ENCODE measurements at regions not wholly inside any gene's neighbourhood (a gene's known extent, or its start where the extent isn't known, plus 50 kb on each side); places are given as distances from the start of the nearest gene placed in this dataset.
"Not testable (repeated sequence)": the region's sequence is repeated elsewhere in the genome, so short reads cannot be mapped to it uniquely, and the experiment has no call there.

DNA sequence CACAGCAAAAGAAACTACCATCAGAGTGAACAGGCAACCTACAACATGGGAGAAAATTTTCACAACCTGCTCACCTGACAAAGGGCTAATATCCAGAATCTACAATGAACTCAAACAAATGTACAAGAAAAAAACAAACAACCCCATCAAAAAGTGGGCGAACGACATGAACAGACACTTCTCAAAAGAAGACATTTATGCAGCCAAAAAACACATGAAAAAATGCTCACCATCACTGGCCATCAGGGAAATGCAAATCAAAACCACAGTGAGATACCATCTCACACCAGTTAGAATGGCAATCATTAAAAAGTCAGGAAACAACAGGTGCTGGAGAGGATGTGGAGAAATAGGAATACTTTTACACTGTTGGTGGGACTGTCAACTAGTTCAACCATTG is 207.8 kb downstream of the USP6NL start:
- DNase-seq (ENCODE audit: low read depth in 2 of 2) = not testable (repeated sequence)

DNA sequence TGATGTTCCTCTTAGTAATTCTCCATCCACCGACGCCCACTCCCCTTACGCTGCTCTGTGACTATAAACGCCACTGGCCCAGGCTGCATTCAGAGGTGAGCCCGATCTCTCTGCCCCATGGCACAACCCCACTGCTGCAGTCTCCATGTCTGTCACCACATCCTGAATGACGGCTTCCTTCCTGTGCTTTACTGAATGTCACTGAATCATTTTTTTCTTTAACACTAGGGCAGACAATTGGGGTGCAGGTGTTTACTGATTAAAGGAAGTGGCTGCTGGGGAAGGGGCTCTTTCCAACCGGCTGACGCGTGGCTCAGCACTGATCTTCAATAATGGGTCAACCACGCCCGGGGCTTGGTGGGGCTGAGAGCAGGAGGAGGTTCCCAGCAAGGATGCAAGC is 208.3 kb downstream of the USP6NL start:
- DNase-seq (ENCODE audit: low read depth in 2 of 2) = peak; percentile 15 to 18

- DNase-seq (ENCODE audit: low read depth in 2 of 2) = no peak
These were observed 209.1 kb downstream of the USP6NL start for GRCh38 chr10:11402392-11402791.

DNA sequence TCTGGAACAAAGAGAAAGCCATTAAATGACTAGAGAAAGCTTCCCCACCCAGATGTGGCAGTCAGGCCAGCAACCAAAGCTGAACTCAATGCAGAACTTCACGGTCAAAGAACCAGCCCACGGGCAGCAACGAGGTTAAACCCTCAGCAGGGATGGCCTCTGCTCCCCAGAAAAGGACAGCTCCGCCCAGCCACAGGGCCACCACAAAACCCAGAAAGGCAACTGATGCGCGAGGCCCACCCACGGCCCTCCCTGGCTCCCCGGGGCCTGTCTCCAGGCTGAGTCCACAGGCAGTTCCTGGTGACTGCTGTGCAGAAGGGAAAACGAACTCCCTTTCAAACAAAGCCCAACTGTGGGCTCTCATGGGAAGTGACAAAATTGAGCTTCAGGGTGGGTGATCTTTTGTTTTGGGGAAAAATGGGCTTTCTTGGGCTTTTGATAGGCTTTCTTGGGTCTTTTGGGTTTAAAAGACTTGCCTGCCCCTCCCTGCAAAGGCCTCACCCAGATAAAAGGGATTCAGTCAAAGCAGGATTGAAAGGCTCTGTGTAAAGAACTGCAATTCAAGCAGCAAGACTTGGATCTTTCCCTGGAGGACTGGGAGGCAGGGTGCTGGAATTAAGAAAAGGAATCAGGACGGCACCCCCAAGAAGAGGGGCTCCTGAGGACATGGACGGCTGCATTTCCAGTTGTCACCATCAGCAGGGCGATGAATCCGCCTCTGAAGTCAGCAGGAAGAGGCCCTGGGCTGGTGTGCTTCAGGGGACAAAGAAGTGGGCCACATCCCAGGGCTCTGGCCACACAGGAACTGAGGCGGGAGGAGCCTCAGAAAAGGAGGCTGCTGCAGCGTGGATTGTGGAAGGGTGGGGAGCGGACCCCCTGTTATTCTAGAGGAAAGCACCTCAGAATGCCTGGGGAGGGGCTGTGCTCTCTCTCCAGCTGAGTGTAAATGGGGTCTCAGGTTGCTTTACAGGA is 209.9 kb downstream of the USP6NL start:
- no peak for DNase-seq (ENCODE audit: low read depth in 2 of 2)

- no peak for DNase-seq (ENCODE audit: low read depth in 2 of 2)
These were observed 213.4 kb downstream of the USP6NL start for GRCh38 chr10:11397980-11398580.

GRCh38 chr10:11397077-11397965 is 214.1 kb downstream of the USP6NL start:
- no peak for DNase-seq (ENCODE audit: low read depth in 2 of 2)

DNA sequence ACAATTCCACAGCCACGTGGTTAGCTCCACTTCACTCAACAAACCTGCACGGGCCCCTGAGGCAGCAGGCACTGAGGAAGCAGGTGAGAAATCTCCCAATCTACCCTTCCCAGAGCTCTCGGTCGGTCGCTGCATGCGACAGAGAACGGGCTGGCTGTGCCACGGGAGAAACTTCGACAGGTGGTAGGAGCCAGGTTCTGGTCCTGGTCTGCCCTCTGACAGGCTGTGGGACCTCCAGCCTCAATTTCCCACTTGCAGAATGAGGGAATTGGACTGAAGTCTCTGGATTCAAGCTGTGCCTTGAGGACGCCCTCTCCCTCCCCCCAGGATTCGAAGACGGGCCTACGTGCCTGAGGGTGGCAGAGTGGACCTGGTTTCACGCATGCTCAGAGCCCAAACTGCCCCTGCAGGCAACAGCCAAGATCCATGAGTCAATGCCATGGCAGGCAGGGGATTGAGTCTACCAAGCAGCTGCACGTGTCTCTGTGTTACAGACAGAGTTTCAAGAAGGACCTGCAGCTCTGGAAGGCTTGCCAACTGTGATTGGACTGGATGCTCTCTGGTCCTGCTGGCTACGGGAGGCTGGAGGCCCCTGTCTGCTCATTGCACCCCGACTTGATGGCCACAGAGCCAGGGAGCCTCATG is 215.0 kb downstream of the USP6NL start:
- DNase-seq (ENCODE audit: low read depth in 2 of 2) = no peak

DNA sequence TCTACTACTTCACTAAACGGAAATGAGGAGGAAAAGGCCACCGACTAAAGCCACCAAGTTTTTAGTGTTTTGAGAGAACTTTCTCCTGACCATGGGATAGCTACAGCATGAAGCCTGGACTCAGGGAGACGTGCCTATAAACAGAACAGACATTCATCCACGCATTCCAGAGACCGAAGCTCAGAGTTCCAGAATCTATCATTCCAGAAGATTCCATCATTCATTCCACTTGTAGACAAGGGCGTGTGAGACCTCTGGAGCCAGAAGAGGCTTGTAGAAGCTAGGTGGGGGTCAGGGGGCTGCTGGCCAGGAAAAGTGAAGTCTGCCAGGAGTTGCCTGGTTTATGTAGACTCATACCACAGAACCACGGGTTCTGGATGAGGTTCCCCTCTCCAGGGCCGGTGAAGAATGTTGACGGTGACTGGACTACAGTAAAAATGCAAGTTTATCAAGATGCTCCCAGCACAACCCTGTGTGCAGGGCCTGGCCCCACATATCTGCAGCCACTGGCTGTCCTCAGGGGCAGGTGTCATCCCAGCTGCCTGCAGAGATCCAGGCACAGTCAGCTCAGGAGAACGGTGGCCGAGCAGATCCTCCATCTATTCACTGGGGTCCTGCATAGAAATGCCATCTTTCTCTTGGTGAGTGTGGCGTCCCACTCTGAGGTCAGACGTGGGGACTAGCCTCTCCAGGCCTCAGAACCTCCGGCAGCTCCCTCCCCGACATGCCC is 215.7 kb downstream of the USP6NL start:
- no peak for DNase-seq (ENCODE audit: low read depth in 2 of 2)

GRCh38 chr10:11395161-11395560 is 216.3 kb downstream of the USP6NL start:
- no peak for DNase-seq (ENCODE audit: low read depth in 2 of 2)

DNA sequence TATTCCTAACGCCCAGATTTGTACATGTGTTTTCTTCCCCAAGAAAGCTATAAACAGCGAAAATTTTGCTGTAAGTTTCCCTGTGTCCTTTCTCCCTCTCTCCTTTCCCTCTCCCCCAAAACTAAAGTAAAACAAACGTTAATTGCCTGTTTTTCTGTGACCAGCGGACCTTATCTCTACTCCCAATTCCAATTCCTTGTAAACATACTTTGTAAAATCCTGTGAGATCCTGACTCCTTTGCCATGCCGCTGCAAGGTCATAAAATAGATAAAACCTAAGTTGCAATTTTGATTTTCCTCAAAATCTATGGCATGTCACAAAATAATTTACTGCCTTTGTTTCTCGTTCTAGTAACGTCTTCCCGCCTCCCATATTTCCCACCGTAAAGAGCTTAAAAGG is 217.6 kb downstream of the USP6NL start:
- no peak for DNase-seq (ENCODE audit: low read depth in 2 of 2)

DNA sequence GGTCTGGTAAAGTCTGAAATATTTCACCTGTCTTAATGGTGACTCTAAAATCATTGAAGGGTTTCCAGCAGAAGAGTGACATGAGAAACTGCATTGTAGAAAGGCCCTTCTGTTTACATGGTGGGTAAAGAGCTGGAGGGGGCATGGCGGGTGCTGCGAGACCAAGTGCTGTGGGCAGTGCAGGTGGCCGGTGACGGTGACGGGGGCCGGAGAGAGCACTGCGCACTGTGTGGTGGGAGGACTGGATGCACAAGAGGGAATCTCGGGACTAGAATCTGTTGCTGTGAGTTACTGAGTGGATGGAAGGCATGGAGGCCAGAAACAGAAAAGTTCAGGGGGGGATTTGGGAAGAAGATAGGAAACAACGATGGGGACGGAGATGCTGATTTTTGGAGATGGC is 218.7 kb downstream of the USP6NL start:
- no peak for DNase-seq (ENCODE audit: low read depth in 2 of 2)

- no peak for DNase-seq (ENCODE audit: low read depth in 2 of 2)
These were observed 222.5 kb downstream of the USP6NL start for GRCh38 chr10:11388996-11389395.

DNA sequence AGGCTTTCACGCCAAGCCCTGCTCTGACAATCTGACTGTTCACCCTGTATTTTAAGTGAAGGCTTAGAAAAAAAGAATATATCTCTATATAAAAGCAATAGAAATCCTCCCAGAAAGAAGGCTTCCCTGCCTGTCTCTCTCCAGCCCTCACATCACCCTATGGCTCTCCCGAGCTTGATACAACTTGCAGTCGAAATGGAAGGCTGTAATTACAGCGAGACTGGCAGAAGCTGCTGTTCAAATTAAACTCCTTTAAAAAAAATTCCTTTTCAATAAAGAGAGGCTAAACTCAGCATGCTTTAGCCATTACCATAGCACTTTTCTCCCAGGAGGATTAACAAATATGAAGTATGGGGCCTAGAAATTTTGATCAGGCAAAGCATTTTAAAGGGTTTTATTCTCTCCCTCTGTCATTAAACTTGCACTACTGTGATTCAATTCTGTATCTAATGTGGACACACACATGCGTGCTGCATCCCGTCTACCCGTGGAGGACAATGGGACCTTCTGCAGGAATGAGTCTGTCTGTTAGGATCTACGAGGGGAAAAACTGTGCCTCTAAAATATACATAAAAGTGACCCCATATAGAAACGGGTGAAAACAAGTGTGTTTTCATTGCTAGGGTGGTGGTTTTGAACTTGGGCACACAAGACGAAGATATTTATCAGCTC is 223.8 kb downstream of the USP6NL start:
- no peak for DNase-seq (ENCODE audit: low read depth in 2 of 2)

GRCh38 chr10:11387044-11387443 is 224.4 kb downstream of the USP6NL start:
- DNase-seq (ENCODE audit: low read depth in 2 of 2) = no peak
